GM21367 (cell line): ENCODE measurements at regions not wholly inside any gene's neighbourhood (a gene's known extent, or its start where the extent isn't known, plus 50 kb on each side); places are given as distances from the start of the nearest gene placed in this dataset.

Experiments
- ATAC-seq: cut with Tn5 transposase; IDR thresholded peaks from one replicate; pipeline ENCODE4 v1.9.1; 2021; ENCODE audit not compliant: unreplicated experiment

GRCh38 chr12:127903146-127903545 is 363.8 kb upstream of the TMEM132C start:
- ATAC-seq, result no peak

GRCh38 chr12:127909041-127909440 is 357.9 kb upstream of the TMEM132C start:
- ATAC-seq, result no peak

- ATAC-seq, result no peak
These were observed 355.7 kb upstream of the TMEM132C start for GRCh38 chr12:127911291-127911690.

- no peak for ATAC-seq
These were observed 354.8 kb upstream of the TMEM132C start for GRCh38 chr12:127912035-127912665.

- ATAC-seq, result no peak
These were observed 343.5 kb upstream of the TMEM132C start for GRCh38 chr12:127923501-127923900.

- ATAC-seq, result no peak
These were observed 341.0 kb upstream of the TMEM132C start for GRCh38 chr12:127925971-127926370.

- no peak for ATAC-seq
These were observed 338.8 kb upstream of the TMEM132C start for GRCh38 chr12:127928178-127928577.

- no peak for ATAC-seq
These were observed 338.1 kb upstream of the TMEM132C start for GRCh38 chr12:127928615-127929571.

- no peak for ATAC-seq
These were observed 336.8 kb upstream of the TMEM132C start for GRCh38 chr12:127930122-127930521.

GRCh38 chr12:127934409-127934808 is 332.6 kb upstream of the TMEM132C start:
- ATAC-seq, result no peak

- ATAC-seq, result no peak
These were observed 330.5 kb upstream of the TMEM132C start for GRCh38 chr12:127936463-127936862.

GRCh38 chr12:127941332-127941731 is 325.6 kb upstream of the TMEM132C start:
- no peak for ATAC-seq

- no peak for ATAC-seq
These were observed 324.0 kb upstream of the TMEM132C start for GRCh38 chr12:127942981-127943380.

- ATAC-seq, result no peak
These were observed 323.3 kb upstream of the TMEM132C start for GRCh38 chr12:127943481-127944210.

GRCh38 chr12:127944211-127944899 is 322.6 kb upstream of the TMEM132C start:
- no peak for ATAC-seq

- ATAC-seq, result no peak
These were observed 309.8 kb upstream of the TMEM132C start for GRCh38 chr12:127957001-127957660.

- no peak for ATAC-seq
These were observed 304.7 kb upstream of the TMEM132C start for GRCh38 chr12:127962303-127962702.

- ATAC-seq, result no peak
These were observed 303.0 kb upstream of the TMEM132C start for GRCh38 chr12:127963933-127964332.

GRCh38 chr12:127964717-127965116 is 302.3 kb upstream of the TMEM132C start:
- no peak for ATAC-seq

GRCh38 chr12:127966331-127966730 is 300.6 kb upstream of the TMEM132C start:
- no peak for ATAC-seq
